ENCODE measurements at regions not wholly inside any gene's neighbourhood (a gene's known extent, or its start where the extent isn't known, plus 50 kb on each side); places are given as distances from the start of the nearest gene placed in this dataset.

- Histone ChIP-seq H3K4me1 (ENCODE audit: low read depth) (peaks cover 12% of the 10 kb centered on the region), H3K27ac (no peak overlapping the region), H3K9me3 (ENCODE audit: low read depth) (no peaks in the 10 kb centered on the region), H3K27me3 (no peaks in the 10 kb centered on the region), H3K4me3 (no peak overlapping the region), H3K36me3 (no peaks in the 10 kb centered on the region)
- DNase-seq (ENCODE audit: low read depth in 1 of 2, low spot score in 1 of 2): no peak
- no peak for TF ChIP-seq CTCF (IDR thresholded peaks at IDR 0.05; ENCODE audit: low read depth, low read length)
Measured at GRCh38 chr12:17322090-17322489, 716.1 kb upstream of the LMO3 start.

GRCh38 chr12:17304503-17305347 lies 698.8 kb upstream of the LMO3 start:
- Histone ChIP-seq H3K27me3 (no peaks in the 10 kb centered on the region), H3K4me3 (no peak overlapping the region), H3K4me1 (ENCODE audit: low read depth) (no peaks in the 10 kb centered on the region), H3K36me3 (no peaks in the 10 kb centered on the region), H3K9me3 (ENCODE audit: low read depth) (no peaks in the 10 kb centered on the region), H3K27ac (no peak overlapping the region)
- DNase-seq (ENCODE audit: low read depth in 1 of 2, low spot score in 1 of 2): no peak
- TF ChIP-seq CTCF (IDR thresholded peaks at IDR 0.05; ENCODE audit: low read depth, low read length): no peak

- no peak for DNase-seq (ENCODE audit: low read depth in 1 of 2, low spot score in 1 of 2)
- Histone ChIP-seq H3K4me3 (no peak overlapping the region), H3K27me3 (no peaks in the 10 kb centered on the region), H3K36me3 (no peaks in the 10 kb centered on the region), H3K4me1 (ENCODE audit: low read depth) (no peaks in the 10 kb centered on the region), H3K27ac (no peak overlapping the region), H3K9me3 (ENCODE audit: low read depth) (no peaks in the 10 kb centered on the region)
- TF ChIP-seq CTCF (IDR thresholded peaks at IDR 0.05; ENCODE audit: low read depth, low read length): no peak
Measured at GRCh38 chr12:17302001-17302400, 696.0 kb upstream of the LMO3 start.

GRCh38 chr12:17301544-17301943 lies 695.6 kb upstream of the LMO3 start:
- Histone ChIP-seq H3K36me3 (no peaks in the 10 kb centered on the region), H3K9me3 (ENCODE audit: low read depth) (no peaks in the 10 kb centered on the region), H3K4me3 (no peak overlapping the region), H3K27me3 (no peaks in the 10 kb centered on the region), H3K27ac (no peak overlapping the region), H3K4me1 (ENCODE audit: low read depth) (no peaks in the 10 kb centered on the region)
- no peak for TF ChIP-seq CTCF (IDR thresholded peaks at IDR 0.05; ENCODE audit: low read depth, low read length)
- no peak for DNase-seq (ENCODE audit: low read depth in 1 of 2, low spot score in 1 of 2)

GRCh38 chr12:17296882-17297281 lies 690.9 kb upstream of the LMO3 start:
- H3K4me1 ChIP-seq (ENCODE audit: low read depth): no peaks in the 10 kb centered on the region
- no peaks in the 10 kb centered on the region for H3K36me3 ChIP-seq
- no peak overlapping the region for H3K4me3 ChIP-seq
- no peak for TF ChIP-seq CTCF (IDR thresholded peaks at IDR 0.05; ENCODE audit: low read depth, low read length)
- no peak for DNase-seq (ENCODE audit: low read depth in 1 of 2, low spot score in 1 of 2)
- no peaks in the 10 kb centered on the region for H3K27me3 ChIP-seq
- no peaks in the 10 kb centered on the region for H3K9me3 ChIP-seq (ENCODE audit: low read depth)
- H3K27ac ChIP-seq: no peak overlapping the region

Data from cardiac muscle cell (in vitro differentiated cells and primary cell).